HG02642 (cell line): ENCODE measurements at regions not wholly inside any gene's neighbourhood (a gene's known extent, or its start where the extent isn't known, plus 50 kb on each side); places are given as distances from the start of the nearest gene placed in this dataset.

Source experiments
- ATAC-seq: cut with Tn5 transposase; IDR thresholded peaks from one replicate; pipeline ENCODE4 v1.9.1; 2021; ENCODE audit warnings: mild to moderate bottlenecking; ENCODE audit not compliant: unreplicated experiment, poor library complexity

DNA sequence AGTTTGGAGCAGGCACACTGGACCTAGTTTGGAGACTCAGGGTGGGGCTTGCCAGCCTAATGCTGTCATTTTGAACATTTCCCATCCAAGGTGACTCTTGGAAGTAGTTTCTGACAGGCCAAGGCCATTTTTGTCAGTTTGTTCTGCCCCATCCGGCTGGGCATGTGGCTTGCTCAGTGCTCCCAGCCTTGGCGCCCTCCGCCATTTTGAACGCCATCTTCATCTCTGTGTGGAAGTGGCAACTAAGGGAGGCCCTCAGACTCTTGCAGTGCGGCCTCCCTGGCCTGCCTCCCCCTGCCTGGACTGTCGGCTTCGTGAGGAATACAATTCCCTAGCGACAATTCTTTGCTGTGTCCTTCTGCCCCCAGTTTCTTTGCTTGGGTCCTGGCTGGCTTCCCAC, 150.6 kb upstream of the RGMA start:
- no peak for ATAC-seq

DNA sequence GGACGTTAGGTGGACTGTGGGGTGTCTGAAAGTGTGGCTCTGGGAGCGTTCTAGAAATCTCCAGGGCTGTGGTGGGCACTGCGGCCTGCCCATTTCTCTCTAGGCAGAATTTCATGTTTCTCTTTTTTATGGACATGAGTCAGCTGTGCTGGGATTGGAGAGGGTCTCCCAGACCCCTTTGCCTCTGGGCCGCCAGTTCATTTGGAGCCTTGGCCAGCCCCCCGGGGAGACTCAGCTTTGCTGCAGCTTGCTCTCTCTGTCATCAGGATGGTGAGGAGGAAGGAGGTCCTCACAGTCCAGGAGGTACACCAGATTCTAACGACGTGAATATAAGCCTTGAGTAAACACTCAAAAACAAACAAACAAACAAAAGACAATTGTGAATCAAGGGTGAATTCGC, 149.6 kb upstream of the RGMA start:
- ATAC-seq: no peak

DNA sequence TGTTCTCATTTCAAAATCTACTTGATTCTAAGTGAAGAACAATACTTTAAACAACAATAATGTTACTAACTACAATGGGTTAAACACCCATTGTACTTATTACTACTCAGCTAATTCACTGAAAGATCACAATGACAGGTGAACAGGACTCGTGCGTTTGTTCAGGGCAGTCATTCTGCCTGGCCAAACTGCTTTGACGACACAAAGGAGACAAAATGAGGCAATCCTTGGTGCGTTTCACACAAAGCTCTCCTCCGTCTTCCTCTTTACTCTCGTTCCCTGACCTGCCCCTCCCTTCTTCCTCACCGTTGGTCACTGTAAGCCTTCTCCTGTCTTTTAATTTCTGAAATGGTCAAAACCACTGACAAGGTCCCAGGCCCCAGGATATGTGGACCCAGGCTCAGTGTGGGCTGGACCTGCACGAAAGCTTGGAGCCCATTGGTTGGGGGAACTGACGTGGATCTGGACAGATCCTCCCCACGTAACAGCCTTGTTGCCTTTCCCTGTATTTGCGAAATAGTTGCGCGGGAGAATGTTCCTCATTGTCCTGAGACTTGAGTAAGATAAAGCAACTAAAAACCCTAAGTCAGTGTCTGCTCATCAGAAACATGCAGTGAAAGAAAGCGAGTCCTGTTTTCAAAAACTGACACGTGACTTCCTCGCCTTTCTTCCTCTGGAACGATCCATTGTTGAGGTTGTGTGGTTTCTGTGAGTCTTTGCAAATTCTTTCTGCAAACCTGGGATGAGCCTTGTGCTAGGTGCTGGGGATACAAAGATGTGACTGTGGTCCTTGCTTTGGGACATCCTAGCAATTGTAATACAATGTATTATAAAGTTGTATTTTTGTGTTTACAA, 147.1 kb upstream of the RGMA start:
- ATAC-seq: no peak

DNA sequence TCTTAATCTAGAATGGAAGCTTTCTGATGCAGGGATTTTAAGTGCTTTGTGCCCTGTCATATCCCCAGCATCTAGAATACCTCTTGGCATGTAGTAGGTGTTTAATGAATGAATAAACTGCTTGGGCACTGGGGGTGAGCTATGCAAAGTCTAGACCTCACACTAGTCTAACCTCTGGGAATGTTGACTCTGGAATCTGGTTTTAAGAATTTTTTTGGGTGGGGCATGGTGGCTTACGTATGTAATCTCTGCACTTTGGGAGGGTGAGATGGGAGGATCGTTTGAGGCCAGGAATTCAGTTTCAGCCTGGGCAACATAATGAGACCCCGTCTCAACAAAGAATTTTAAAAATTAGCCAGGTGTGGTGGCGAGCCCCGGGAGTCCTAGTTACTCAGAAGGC, 146.3 kb upstream of the RGMA start:
- no peak for ATAC-seq

DNA sequence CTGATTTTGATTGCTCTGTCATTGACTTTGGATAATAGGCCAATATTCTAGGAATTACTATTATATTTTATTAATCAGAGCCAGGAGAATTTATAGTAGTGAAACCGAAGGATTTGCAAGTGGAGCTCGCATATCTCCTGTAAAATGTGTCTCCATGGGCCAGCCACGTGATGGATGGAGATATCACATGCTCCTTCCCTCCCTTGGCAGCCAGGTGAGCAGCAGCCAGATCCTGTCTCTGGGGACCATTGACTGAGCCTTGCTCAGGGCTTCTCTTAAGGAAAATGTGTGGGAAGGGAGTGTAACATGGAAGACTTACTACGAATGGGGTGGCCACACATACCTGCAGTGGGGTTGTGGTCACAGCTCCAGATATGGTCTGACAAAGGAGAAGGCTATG, 144.7 kb upstream of the RGMA start:
- ATAC-seq: no peak

DNA sequence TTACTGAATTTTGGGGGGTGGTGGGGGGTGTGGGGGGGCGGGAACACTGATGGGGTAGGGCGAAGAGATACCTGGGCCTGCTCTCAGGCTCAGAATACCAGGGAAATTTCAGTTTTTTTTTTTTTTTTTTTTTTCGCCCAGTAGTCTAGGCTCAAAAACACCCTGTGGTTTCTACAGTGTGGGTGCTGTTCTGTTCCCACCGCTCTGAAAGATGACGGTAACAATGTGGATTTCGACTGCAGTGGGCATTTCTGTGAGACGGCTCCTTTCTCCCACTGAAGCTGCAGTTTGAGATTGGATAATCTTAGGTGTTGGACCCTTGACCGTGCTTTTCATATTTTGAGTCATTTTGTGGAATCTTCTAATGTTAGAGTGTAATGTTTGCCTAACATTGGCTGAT, 143.8 kb upstream of the RGMA start:
- ATAC-seq: no peak

DNA sequence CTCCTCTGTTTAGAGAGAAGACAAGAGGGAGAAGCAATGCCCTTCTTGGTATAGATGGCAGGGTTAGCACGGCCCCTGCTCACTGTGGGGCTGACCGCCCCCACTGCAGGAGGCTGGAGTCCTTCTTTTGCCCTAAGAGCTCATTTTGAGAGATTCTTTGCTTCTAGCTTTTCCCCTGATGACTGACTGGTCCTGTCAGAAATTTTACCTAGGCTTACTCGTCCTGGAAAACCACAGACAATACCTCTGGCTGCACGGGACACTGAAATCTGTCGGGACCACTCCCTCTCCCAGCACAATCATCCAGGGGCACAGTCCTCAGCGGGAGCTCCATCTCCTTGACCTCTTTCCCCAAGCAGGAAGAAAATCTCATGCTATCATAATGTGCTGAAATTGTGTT, 143.0 kb upstream of the RGMA start:
- no peak for ATAC-seq

DNA sequence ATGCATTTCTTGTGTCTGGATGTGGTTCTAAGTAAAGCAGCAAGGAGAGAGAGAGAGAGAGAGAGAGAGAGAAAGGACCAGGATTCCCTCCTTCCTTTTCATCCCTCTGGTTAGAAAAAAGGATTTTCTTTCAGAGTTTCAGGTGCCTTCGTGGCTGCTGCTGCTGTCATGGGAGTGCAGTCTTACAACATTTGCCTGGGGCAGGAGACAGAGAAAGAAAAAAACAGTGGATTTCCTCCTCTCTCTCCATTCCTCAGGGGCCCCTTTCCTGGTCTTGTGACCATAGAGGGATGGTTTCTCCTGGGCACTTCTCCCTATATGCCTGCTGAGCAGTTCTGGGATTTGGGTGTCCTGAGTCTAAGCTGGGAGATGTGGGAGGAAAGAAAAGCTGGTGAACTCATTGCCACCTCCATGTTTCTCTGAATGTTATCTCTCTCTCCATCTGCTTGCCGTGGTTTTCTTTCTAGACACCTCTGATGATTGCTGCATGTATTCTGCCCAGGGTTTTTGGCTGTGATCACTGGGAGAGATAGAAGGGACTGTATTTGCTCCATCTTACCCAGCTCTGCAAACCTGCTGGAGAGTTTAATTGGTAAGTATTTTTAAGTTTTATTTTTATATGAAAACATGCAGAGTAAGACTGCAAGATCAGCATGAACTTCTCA, 142.4 kb upstream of the RGMA start:
- ATAC-seq: no peak

DNA sequence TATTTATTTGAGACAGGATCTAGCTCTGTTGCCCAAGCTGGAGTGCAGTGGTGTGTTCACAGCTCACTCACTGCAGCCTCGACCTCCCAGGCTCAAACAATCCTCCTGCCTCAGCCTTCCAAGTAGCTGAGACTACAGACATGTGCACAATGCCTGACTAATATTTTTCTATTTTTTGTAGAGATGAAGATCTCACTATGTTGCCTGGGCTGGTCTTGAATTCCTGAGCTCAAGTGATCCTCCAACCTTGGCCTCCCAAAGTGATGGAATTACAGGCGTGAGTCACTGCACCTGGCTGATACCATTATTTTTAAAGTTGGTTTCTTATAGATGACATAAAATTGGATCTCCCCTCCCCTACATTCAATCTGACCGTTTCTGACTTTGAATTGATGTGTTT, 139.5 kb upstream of the RGMA start:
- no peak for ATAC-seq

DNA sequence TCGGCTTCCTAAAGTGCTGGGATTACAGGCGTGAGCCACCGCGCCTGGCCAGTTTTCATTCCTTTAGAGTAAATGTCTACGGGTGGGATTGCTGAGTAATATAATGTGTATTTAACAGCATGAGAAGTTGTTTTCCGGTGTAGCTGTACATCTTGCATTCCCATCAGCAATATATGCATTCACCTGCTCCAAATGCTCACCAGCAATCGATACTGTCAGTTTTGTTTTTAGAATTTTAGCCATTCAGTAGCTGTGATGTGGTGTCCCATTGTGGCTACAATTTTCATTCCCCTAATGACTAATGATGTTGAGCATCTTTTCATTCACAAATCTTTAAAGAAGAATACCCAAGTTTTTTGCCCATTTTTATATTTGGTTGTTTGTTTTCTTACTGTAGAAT, 134.8 kb upstream of the RGMA start:
- no peak for ATAC-seq

DNA sequence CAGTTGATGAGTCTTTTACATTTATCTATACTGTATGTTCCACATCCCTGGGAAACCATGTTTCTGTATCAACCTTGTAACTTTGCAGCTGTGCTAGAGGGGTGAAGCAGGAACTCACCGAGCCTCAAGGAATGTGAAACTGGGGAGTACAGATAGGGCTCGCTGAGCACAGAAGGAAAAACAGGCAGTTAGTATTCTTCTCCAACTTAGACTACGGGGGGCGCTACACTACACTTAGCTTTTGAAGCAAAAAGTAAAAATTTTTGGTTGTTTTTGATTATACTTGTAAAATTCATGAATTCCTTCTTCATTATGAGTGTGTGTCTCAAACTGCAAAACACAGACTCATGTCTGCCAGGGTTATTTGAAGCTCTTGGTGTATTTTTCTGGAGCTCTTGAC, 132.7 kb upstream of the RGMA start:
- ATAC-seq: no peak

DNA sequence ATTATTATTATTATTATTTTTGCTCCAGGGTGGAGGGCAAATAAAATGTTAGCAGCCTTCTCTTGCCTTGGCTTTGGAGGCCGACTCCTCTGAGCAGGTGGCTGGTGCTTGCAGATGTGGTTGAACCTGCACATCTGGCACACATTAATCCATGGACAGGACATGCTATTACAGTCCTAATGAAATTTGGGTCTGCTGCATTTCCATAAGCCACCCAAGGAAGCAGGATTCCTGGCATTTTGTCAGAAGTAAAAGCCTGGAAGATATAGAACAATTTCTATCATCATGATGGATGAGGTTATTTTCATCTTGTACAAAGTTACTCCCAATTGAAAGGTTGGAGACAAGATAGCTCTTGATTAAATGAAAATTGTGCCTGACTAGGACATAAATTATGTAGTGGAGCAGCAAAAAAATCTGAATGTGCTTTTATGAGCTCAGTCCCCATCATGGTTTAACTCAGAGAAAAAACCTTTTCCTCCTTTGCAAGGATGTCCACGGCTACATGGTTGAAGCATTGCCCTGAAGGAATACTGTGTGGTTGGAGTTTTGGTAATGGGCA, 130.9 kb upstream of the RGMA start:
- ATAC-seq: no peak

DNA sequence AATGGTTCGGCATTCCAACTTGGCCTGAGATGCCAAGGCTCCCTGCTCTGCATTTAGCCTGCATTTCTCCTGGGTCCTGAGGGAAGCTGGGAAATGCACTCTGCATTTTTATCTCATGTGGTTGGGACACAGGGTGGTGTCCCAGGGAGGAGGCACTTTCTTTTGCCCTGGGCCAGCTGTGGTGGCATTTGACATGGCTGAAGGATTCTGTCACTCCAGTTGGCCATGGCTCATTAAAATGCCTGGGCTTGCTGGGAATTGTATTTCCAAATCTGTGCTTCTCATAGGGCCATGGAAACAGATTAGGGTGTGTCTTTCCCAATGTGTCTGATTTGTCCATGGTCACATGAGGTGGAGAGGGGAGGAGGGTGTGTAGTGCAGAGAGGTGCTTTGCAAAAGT, 128.3 kb upstream of the RGMA start:
- ATAC-seq: no peak

DNA sequence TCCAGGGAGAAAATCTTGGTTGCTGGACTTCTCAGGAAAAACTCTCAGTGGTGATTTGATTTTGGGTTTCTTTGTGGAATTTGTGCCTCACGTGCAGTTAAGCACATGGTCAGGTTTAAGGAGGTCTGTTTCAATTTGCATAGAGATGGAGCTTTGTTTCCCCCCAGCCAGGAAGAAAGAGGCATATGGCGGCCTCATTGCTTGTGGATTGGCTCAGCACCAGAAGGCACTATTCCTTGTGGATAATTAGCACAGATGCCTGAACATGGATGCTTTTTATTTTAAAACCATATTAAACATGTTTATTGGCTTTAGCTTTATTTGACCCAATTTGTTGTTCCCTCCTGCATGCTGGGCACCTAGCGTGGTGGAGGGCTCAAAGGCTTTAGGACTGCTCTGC, 125.1 kb upstream of the RGMA start:
- no peak for ATAC-seq

DNA sequence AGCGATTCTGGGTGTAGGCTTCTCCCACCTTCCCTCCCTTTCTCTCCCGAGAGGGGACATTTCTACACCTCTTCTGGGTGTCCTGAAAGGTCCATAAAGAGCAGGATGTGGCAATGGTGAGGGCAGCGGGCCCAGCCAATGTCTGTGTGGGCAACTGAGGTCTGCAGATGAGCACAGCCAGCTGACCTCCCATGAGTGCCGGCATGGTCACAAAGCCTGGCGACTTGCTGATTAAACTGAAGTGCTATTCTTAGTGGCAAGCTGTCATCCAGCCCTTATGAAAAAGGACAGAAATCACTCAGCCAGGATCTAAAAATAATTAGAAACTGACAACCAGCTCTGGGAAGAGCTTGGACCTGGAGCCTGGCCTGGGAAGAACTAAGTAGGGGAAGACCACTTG, 124.3 kb upstream of the RGMA start:
- no peak for ATAC-seq

DNA sequence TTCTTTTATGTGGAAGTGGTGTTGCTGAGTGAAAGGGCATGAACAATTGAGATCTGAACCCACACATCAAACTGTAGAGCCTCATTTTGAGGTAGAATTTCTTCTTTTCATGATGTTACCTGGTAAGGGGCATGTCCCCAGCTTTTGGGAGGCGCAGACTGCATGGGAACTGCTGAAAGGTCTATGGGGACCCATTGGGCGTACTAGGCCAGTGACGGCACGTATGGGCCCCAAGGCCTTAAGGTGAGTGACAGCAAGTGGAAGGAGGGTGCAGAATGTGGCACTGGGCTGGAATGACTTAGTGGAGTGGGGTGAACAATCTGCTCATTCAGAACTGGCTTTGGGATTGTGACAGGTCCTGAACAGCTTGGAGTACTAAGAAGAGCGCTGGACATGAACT, 123.6 kb upstream of the RGMA start:
- no peak for ATAC-seq

DNA sequence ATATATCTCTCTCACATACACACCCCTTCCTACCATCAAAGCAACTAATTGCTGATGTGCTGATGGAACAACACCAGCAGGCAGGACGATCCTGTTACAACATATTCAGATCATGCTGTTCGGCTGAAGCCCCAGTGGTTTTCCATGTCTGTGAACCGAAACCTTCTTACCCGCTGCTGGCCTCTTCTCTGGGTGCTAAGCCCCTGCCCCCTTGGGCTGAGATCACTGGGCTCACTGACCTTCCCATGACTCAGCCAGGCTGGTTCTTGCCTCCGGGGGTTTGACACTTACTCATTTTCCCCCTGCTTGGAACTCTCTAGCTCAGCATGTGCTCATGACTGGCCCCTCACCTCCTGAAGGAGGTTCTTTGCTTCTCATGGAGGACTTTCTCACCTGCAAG, 122.0 kb upstream of the RGMA start:
- no peak for ATAC-seq

DNA sequence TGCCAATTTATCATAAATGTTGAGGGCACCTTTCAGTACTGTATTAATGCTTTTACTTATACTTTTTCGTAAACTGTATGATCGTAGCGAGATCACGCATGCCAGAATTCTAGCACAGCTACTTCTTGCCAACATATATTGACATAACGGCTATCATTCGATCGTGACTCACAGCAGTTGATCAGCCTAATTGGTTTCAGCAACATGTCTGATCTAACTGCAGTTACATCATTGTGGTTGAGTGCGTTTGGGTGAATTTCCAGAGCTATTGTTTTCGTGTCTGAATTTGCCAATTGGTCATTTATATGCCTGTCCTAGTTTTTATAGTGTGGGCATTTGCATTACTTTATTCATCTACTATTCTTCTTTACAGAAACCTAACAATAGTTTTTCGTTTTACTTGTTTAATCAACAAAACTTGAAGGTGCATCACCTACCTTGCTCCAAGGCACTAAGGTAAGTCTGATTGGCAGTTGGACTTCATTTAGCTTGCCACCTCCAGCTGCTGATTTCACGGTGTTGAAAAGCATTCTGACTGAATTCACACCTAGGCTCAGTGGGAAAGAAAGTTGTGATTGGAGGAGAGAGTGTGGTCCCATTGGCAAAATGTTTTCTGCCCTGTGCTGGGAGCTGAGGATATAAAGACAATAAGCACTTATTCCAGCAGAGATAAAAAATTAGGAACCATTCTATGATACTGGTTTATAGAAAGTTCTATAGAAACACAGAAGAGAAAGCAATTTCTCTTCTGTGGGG, 120.9 kb upstream of the RGMA start:
- no peak for ATAC-seq

DNA sequence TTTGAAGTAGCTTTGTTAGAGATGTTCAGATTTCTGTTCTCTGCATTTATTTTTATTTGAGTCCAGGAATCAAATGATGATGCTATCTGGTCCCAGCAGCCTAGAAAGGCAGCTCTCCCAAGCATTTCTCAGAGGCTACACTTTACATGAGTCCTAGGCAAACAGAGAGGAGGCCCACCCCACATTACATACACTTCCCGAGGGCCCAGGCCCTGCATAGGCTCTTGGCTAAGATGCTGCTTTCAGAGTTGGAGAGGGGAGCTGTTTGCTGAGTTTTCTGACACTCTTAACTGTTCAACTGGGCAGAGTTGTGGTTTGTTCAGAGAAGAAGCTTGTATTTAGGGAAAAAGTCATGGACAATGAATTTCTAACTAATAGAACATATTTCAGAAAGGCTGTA, 117.9 kb upstream of the RGMA start:
- ATAC-seq: no peak

DNA sequence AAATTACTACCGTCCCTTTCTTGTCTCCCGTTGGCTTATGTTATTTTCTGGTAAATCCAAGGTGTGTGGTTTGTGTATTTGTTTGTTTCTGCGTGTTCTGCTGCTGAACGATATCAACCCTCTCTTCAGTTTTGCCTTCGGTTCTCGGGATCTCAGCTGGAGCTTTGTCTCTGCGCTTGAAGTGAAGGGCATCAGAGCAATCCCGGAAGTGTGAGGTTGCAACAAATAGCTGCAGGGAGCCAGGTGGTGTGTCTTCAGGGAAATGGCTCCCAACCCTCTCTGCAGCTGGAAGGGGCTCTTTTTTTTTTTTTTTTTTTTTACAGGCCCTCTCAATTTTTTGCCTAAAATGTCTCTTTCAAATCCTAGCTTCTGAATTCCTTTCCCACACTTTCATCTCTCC, 116.4 kb upstream of the RGMA start:
- no peak for ATAC-seq

DNA sequence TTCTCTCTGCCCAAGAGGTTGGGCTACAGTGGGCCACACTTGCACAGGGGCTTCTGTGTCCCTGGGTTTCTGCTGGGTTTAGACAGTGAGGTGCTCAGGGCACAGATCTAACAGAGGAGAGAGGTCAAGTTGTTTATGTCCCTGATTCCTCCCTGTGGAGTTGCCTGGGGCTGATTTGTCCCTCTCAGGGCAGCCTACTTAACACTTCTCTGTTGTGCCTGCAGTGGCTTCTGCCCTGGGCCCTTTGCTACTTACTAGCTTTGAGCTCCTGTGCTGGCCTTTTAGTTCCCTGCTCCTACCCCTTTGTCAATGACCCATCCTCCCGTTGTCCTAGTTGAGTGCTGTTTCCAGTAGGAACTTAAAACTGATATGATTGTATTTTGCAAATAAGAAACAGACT, 114.0 kb upstream of the RGMA start:
- no peak for ATAC-seq
